ENCODE measurements at regions not wholly inside any gene's neighbourhood (a gene's known extent, or its start where the extent isn't known, plus 50 kb on each side); places are given as distances from the start of the nearest gene placed in this dataset.

DNA sequence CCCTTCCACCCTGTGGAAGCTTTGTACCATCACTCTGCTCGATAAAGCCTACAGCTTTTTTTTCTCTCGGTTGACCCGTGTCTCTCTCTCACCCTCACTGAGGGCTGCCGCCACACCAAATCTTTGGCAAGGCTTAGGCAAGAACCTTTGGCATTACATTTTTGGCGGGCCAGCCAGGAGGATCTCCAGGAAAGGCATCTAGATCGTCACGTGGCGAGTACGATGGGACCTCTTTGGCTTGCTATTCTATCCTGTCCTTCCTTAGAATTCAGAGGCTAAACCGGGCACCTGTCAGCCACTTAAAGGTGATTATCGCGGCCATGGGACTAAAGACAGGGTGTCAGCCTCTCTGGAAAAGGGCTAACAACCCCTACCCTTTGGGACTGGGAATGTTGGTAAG, 96.2 kb downstream of the UGT2B28 start:
- dilution Hi-C loops (cut with HindIII; ENCODE audit: low sequenced_read_pairs, unreplicated experiment) (no loop called here), intact Hi-C loops (cut with micrococcal nuclease) (no loop called here), in situ Hi-C loops (cut with MboI; ENCODE audit: low sequenced_read_pairs) (no loop called here)
- Histone ChIP-seq H2AK9ac (replicated peaks; ENCODE audit: low read depth, low read length, poor library complexity) (no peak overlapping the region), H2BK5ac (ENCODE audit: low read depth, low read length, poor library complexity, severe bottlenecking) (no peak overlapping the region), H2BK20ac (ENCODE audit: low read depth, low read length) (no peak overlapping the region), H3K4me1 (ENCODE audit: control insufficient read depth, insufficient read depth, low read length) (no peaks in the 10 kb centered on the region), H3K23ac (ENCODE audit: low read depth, low read length) (no peak overlapping the region), H3K4me3 (ENCODE audit: insufficient read depth, low read depth, low read length) (no peak overlapping the region), H2BK15ac (ENCODE audit: low read depth, low read length) (no peak overlapping the region), H4K5ac (ENCODE audit: low read depth, low read length) (no peak overlapping the region), H3K14ac (replicated peaks; ENCODE audit: low read depth, low read length) (no peak overlapping the region), H3K79me1 (ENCODE audit: low read depth in 1 of 2, low read length in 2 of 2) (no peaks in the 10 kb centered on the region), H2AK5ac (ENCODE audit: low read depth, low read length) (no peak overlapping the region), H3K27ac (ENCODE audit: insufficient read depth, low read length) (no peak overlapping the region), H3K56ac (ENCODE audit: extremely low read depth, insufficient read depth, low read length) (no peak overlapping the region), H4K91ac (ENCODE audit: insufficient read depth, low read depth, low read length) (no peak overlapping the region), H3K4ac (ENCODE audit: low read depth, low read length) (no peak overlapping the region), H3K18ac (ENCODE audit: low read depth, low read length) (no peak overlapping the region), H2AFZ (replicated peaks; ENCODE audit: low read length, poor library complexity) (no peak overlapping the region), H3K36me3 (ENCODE audit: control insufficient read depth, insufficient read depth, low read length) (no peaks in the 10 kb centered on the region), H4K20me1 (ENCODE audit: insufficient read depth, low read length) (no peaks in the 10 kb centered on the region), H3K4me2 (ENCODE audit: low read depth, low read length) (no peak overlapping the region), H4K8ac (ENCODE audit: low read depth in 2 of 2, low read length in 2 of 2) (no peak overlapping the region), H3K9me3 (ENCODE audit: control insufficient read depth, insufficient read depth, low read length) (no peaks in the 10 kb centered on the region; the same call in 1 of the 2 replicates), H2BK120ac (ENCODE audit: low read depth, low read length) (no peak overlapping the region), H3K27me3 (ENCODE audit: control insufficient read depth, insufficient read depth, low read length) (no peaks in the 10 kb centered on the region), H3K9ac (ENCODE audit: low read depth, low read length) (no peak overlapping the region), H3K9me1 (ENCODE audit: insufficient read depth, low read length) (no peaks in the 10 kb centered on the region)
- no peak for TF ChIP-seq RFX5 (IDR thresholded peaks at IDR 0.05; ENCODE audit: low read depth, low read length)
- TF ChIP-seq, protein P1, sequence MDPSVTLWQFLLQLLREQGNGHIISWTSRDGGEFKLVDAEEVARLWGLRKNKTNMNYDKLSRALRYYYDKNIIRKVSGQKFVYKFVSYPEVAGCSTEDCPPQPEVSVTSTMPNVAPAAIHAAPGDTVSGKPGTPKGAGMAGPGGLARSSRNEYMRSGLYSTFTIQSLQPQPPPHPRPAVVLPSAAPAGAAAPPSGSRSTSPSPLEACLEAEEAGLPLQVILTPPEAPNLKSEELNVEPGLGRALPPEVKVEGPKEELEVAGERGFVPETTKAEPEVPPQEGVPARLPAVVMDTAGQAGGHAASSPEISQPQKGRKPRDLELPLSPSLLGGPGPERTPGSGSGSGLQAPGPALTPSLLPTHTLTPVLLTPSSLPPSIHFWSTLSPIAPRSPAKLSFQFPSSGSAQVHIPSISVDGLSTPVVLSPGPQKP (IDR thresholded peaks at IDR 0.05; ENCODE audit: borderline replicate concordance, low read depth, low read length) = no peak
- no peak for TF ChIP-seq CEBPB (IDR thresholded peaks at IDR 0.05; ENCODE audit: low read depth, low read length)
- TF ChIP-seq NFE2L2 (IDR thresholded peaks at IDR 0.05; ENCODE audit: low read depth, low read length) = no peak
- TF ChIP-seq FOS (IDR thresholded peaks at IDR 0.05; ENCODE audit: low read depth, low read length) = no peak
- TF ChIP-seq MAFK (IDR thresholded peaks at IDR 0.05; ENCODE audit: low read depth, low read length) = no peak
- 60% methylated on average over 4 of the region's 12 CpGs; no CpG with 5 or more reads in 1 of the 2 experiments for WGBS, 2 experiments (ENCODE audit: extremely low coverage in 2 of 2, insufficient read length in 1 of 2)
- ChIA-PET CTCF (no interaction called here), POLR2A (ENCODE audit: unreplicated experiment) (no interaction called here)
- DNase-seq (no peak), ATAC-seq (ENCODE audit: low read depth) (no peak)
- BruUV-seq (replicated peaks) = no TSS peak

Measured in IMR-90 (cell line).